GM21786 (cell line): ENCODE measurements at regions not wholly inside any gene's neighbourhood (a gene's known extent, or its start where the extent isn't known, plus 50 kb on each side); places are given as distances from the start of the nearest gene placed in this dataset.

Source experiments
- ATAC-seq: cut with Tn5 transposase; IDR thresholded peaks from one replicate; pipeline ENCODE4 v1.9.1; 2021; ENCODE audit not compliant: unreplicated experiment

GRCh38 chr10:3361640-3362039, 189.1 kb upstream of the PITRM1 start:
- ATAC-seq, result no peak

GRCh38 chr10:3357737-3358136, 185.2 kb upstream of the PITRM1 start:
- no peak for ATAC-seq

DNA sequence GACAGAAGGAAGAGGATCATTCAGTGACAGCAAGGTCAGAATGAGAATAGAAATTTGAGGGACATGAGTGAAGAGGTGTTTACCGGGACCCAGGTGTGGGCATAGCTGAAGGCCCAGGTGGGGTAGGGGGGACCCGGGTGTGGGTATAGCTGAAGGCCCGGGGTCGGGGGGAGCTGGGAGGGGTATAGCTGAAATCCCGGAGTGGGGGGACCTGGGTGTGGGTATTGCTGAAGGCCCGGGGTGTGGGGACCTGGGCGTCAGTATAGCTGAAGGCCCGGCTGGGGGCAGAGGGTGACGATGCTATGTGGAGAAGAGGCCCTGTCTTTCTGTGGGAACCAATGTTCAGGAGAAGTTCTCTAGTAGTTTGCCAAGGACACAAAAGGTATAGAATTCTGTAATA, 183.0 kb upstream of the PITRM1 start:
- no peak for ATAC-seq

- ATAC-seq, result no peak
These were observed 181.8 kb upstream of the PITRM1 start for GRCh38 chr10:3354174-3354900.

- no peak for ATAC-seq
These were observed 180.7 kb upstream of the PITRM1 start for GRCh38 chr10:3353235-3353634.

DNA sequence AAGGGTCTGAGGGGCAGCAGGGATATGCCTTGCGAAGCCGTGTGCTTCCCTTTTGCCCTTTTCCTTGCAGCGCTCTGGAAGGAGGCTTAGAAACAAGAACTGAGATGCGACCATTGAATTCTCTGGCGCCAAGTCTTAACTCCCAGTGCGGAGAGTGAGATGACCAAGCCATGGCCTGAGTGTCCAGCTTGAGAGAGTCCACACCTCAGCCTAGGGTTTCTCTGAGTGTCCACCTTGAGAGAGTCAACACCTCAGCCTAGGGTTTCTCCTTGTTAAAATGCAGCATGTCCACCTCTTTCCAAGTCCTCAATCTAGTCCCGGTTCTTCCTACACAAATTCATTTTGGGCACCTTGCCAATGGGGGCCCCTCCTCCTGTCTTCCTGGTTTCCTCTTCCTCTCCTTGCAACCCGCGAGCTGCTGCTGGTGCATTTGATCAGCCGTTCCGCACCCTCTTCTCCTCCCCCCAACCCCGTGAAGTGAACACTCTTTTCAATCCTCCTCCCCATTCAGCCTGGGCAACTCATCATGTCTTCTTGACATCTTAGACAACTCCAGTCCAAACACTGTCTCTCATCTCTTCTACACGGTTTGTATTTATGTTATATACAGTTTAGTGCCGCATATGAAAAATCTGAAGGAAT, 178.2 kb upstream of the PITRM1 start:
- no peak for ATAC-seq

GRCh38 chr10:3350205-3350604, 177.6 kb upstream of the PITRM1 start:
- no peak for ATAC-seq

DNA sequence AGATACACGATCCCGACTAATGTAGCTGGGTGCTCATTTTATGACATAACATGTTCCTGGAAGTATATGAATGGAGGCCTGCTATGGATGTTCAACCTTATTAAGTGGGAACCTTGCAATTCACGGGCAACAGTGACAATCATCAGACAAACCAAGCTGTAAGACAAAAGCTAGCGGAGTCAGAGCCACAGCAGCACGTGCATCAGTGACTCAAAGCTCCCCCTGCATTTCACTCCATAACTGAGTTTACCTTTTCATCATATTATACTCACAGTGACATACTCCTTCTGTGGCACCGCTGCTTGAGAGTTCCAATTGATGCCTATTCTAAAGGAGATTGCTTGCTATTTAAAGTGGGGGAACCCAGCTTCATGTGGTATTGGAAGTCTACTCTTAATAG, 176.0 kb upstream of the PITRM1 start:
- no peak for ATAC-seq

- ATAC-seq, result no peak
These were observed 175.0 kb upstream of the PITRM1 start for GRCh38 chr10:3347413-3348182.

- ATAC-seq, result no peak
These were observed 174.3 kb upstream of the PITRM1 start for GRCh38 chr10:3346851-3347250.

- no peak for ATAC-seq
These were observed 170.2 kb upstream of the PITRM1 start for GRCh38 chr10:3342771-3343170.

DNA sequence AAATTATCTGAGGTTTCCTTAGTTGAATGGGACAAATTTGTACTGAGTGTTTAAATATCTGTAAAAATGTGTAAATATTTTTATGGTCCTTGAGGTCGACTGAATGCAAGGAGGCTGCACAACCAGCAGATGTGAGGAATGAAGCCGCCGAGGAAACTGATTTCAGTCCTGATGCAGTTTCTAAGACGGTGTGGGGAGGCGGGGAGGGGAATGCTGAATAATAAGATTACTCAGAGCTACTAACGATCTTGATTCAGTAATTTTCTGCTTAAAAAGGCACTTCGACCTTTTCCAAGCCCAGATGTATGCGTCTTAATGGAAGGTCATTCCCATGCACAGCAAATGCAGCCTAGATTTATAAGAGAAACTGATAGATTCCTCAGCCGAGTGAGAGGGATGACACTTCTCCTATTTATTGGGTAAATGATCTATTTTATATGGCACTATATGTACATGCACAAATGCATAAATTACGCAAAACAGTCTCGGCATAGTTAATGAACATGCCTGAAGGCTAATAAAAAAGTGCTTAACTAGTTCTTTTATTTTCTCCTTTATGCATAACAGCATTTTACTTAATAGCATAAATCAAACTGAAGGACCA, 167.6 kb upstream of the PITRM1 start:
- ATAC-seq, result no peak

GRCh38 chr10:3339531-3339950, 167.0 kb upstream of the PITRM1 start:
- no peak for ATAC-seq

GRCh38 chr10:3339121-3339520, 166.5 kb upstream of the PITRM1 start:
- ATAC-seq, result no peak

DNA sequence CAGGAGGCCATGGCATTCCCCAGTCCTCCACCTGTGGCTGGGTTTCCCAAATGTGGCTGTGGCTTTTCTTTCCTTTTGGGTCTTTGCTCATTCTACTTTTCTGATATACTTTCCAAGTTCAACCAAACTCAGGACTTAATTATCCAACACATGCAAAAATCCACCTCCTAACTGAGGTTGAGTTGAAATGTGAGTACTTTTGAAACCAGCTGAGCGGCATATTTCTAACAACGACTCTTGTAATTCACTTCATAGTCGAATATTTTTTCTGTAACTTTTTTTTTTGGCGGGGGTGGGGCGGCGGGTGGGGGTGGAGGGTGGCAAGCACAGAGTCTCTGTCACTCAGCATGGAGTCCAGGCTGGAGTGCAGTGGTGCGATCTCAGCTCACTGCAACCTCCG, 165.2 kb upstream of the PITRM1 start:
- ATAC-seq, result no peak

DNA sequence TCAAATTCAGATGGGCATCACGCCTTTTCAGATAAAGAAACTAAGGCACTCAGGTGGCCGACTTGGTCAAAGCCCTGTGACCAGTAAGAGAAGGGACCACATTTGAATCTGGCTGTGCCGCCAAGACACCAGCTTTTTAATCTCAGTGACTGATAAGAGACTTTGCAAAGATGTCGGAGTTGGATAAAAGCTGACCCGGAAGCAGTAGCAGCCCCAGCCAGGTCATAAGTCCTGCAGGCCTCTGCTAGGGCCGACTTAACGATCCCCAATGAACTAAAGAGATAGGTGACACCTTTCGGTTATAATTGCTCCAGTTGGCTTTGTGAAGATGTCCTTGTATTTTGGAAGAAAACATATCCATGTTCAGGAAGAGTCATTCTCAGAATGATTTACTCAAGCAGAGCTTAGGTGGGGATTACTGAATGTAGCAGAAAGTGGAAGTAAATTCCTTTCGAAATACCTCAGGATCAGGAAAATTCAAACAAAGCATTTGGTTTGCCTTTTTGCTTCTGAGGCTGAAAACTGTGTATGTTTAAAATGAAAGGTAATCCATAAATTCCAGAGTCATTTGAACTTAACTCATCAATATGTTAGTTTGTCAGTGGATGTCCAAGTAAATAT, 164.2 kb upstream of the PITRM1 start:
- ATAC-seq, result no peak

- no peak for ATAC-seq
These were observed 160.8 kb upstream of the PITRM1 start for GRCh38 chr10:3333426-3333825.

GRCh38 chr10:3331690-3332230, 159.2 kb upstream of the PITRM1 start:
- ATAC-seq, result no peak

GRCh38 chr10:3331187-3331586, 158.6 kb upstream of the PITRM1 start:
- no peak for ATAC-seq

- no peak for ATAC-seq
These were observed 158.1 kb upstream of the PITRM1 start for GRCh38 chr10:3330663-3331062.
